Loucy (cell line): ENCODE measurements at regions not wholly inside any gene's neighbourhood (a gene's known extent, or its start where the extent isn't known, plus 50 kb on each side); places are given as distances from the start of the nearest gene placed in this dataset.

ENCODE experiments used
- H2AFZ ChIP-seq: fragments of 200-600 bp; sonication (generic); 2 replicates; pipeline ENCODE4 v1.6.0; 2016; ENCODE audit warnings: antibody characterized with exemption, mild to moderate bottlenecking, low read length, moderate library complexity
- H3F3A ChIP-seq: fragments of 200-600 bp; 2 replicates; pipeline ENCODE4 v1.6.0; 2016; ENCODE audit warnings: antibody characterized with exemption, low read depth, mild to moderate bottlenecking
- H3K27me3 ChIP-seq: fragments of 200-600 bp; sonication (generic); 2 replicates; pipeline ENCODE4 v1.6.1; 2014; ENCODE audit warnings: low read length, mild to moderate bottlenecking; ENCODE audit not compliant: insufficient read depth, poor library complexity, severe bottlenecking
- H3K36me3 ChIP-seq: fragments of 200-600 bp; sonication (generic); 2 replicates; pipeline ENCODE4 v1.6.1; 2016; ENCODE audit warnings: low read length; ENCODE audit not compliant: insufficient read depth
- H3K4me1 ChIP-seq: fragments of 200-600 bp; sonication (generic); 2 replicates; pipeline ENCODE4 v1.5.1; 2014; ENCODE audit warnings: low read length, mild to moderate bottlenecking; ENCODE audit not compliant: insufficient read depth, poor library complexity, severe bottlenecking
- H3K4me2 ChIP-seq: fragments of 200-600 bp; sonication (generic); 2 replicates; pipeline ENCODE4 v1.6.0; 2014; ENCODE audit warnings: antibody characterized with exemption, low read length, low read depth, mild to moderate bottlenecking; ENCODE audit not compliant: poor library complexity, severe bottlenecking
- H3K4me3 ChIP-seq: fragments of 200-600 bp; sonication (generic); 2 replicates; pipeline ENCODE4 v1.5.1; 2014; ENCODE audit warnings: low read length, mild to moderate bottlenecking, mixed read lengths; ENCODE audit not compliant: poor library complexity, severe bottlenecking
- H3K79me2 ChIP-seq: fragments of 200-600 bp; sonication (generic); 2 replicates; pipeline ENCODE4 v1.6.1; 2014; ENCODE audit warnings: low read length; ENCODE audit not compliant: insufficient read depth
- H3K9ac ChIP-seq: fragments of 200-600 bp; sonication (generic); 2 replicates; pipeline ENCODE4 v1.6.0; 2014; ENCODE audit warnings: mild to moderate bottlenecking, low read depth, low read length, moderate library complexity; ENCODE audit not compliant: poor library complexity, severe bottlenecking
- H3K9me2 ChIP-seq: fragments of 200-600 bp; sonication (generic); replicated peaks from 2 replicates; pipeline ENCODE4 v1.6.1; 2016; ENCODE audit warnings: low read depth, low read length, mixed read lengths
- H3K9me3 ChIP-seq: fragments of 200-600 bp; sonication (generic); 2 replicates; pipeline ENCODE4 v1.6.1; 2014; ENCODE audit warnings: mild to moderate bottlenecking, antibody characterized with exemption, low read length, low read depth; ENCODE audit not compliant: insufficient read depth
- H4K20me1 ChIP-seq: fragments of 200-600 bp; sonication (generic); 2 replicates; pipeline ENCODE4 v1.6.0; 2014; ENCODE audit warnings: antibody characterized with exemption, low read length, mild to moderate bottlenecking; ENCODE audit not compliant: insufficient read depth, poor library complexity, severe bottlenecking
- CTCF ChIP-seq: fragments of 200-600 bp; sonication (generic); conservative IDR thresholded peaks from 2 replicates; pipeline ENCODE4 v1.5.1; 2014; ENCODE audit warnings: mild to moderate bottlenecking, antibody characterized with exemption, low read length
- EZH2phosphoT487 ChIP-seq: fragments of 200-600 bp; IDR thresholded peaks from 2 replicates; pipeline ENCODE4 v1.6.1; 2018; ENCODE audit warnings: antibody characterized with exemption, mild to moderate bottlenecking, moderate library complexity, borderline replicate concordance

- TF ChIP-seq EZH2phosphoT487 (no peak), CTCF (no peak)
- no peaks in the 10 kb centered on the region for H4K20me1 ChIP-seq
- no peaks in the 10 kb centered on the region for H3K4me1 ChIP-seq
- H2AFZ ChIP-seq, result no peak overlapping the region
- no peaks in the 10 kb centered on the region for H3K36me3 ChIP-seq
- no peaks in the 10 kb centered on the region for H3K27me3 ChIP-seq
- H3K79me2 ChIP-seq, result no peaks in the 10 kb centered on the region
- no peak overlapping the region for H3K4me2 ChIP-seq
- no peak overlapping the region for H3K9ac ChIP-seq
- H3F3A ChIP-seq, result no peaks in the 10 kb centered on the region
- no peaks in the 10 kb centered on the region for H3K9me2 ChIP-seq
- H3K9me3 ChIP-seq, result no peaks in the 10 kb centered on the region
- H3K4me3 ChIP-seq, result no peak overlapping the region
Measured at GRCh38 chrX:151476604-151477303, 79.7 kb downstream of the VMA21 start.

GRCh38 chrX:151478058-151478457, 81.1 kb downstream of the VMA21 start:
- Histone ChIP-seq H3K79me2 (no peaks in the 10 kb centered on the region), H3K36me3 (no peaks in the 10 kb centered on the region), H3F3A (no peaks in the 10 kb centered on the region), H3K9ac (no peak overlapping the region), H3K4me3 (no peak overlapping the region), H2AFZ (no peak overlapping the region), H4K20me1 (no peaks in the 10 kb centered on the region), H3K9me2 (no peaks in the 10 kb centered on the region), H3K27me3 (no peaks in the 10 kb centered on the region), H3K9me3 (no peaks in the 10 kb centered on the region), H3K4me1 (no peaks in the 10 kb centered on the region), H3K4me2 (no peak overlapping the region)
- TF ChIP-seq CTCF (no peak), EZH2phosphoT487 (no peak)

- Histone ChIP-seq H2AFZ (0 out of 2 replicates have a peak overlapping the region, but pooled peaks have one; percentile 49), H4K20me1 (no peaks in the 10 kb centered on the region), H3K4me1 (no peaks in the 10 kb centered on the region), H3K9me3 (no peaks in the 10 kb centered on the region), H3F3A (no peaks in the 10 kb centered on the region), H3K9ac (no peak overlapping the region), H3K36me3 (no peaks in the 10 kb centered on the region), H3K9me2 (no peaks in the 10 kb centered on the region), H3K79me2 (no peaks in the 10 kb centered on the region), H3K4me2 (no peak overlapping the region), H3K27me3 (no peaks in the 10 kb centered on the region), H3K4me3 (no peak overlapping the region)
- TF ChIP-seq EZH2phosphoT487 (no peak), CTCF (peak; percentile 61)
Measured at GRCh38 chrX:151488677-151489076, 74.8 kb upstream of the PASD1 start.
